ENCODE measurements at regions not wholly inside any gene's neighbourhood (a gene's known extent, or its start where the extent isn't known, plus 50 kb on each side); places are given as distances from the start of the nearest gene placed in this dataset.

- DNase-seq (ENCODE audit: low read depth, low spot score) (no peak), ATAC-seq (no peak)
- Histone ChIP-seq H3K4me2 (ENCODE audit: low read length) (no peak overlapping the region), H3K79me2 (ENCODE audit: insufficient read depth, low read length) (no peaks in the 10 kb centered on the region), H3K36me3 (ENCODE audit: control insufficient read depth in 1 of 2, insufficient read depth in 2 of 2, low read length in 2 of 2) (no peaks in the 10 kb centered on the region), H4K20me1 (ENCODE audit: insufficient read depth) (no peaks in the 10 kb centered on the region), H3K27me3 (ENCODE audit: insufficient read depth, low read length) (no peaks in the 10 kb centered on the region), H3K27ac (ENCODE audit: low read depth, low read length) (no peak overlapping the region), H3K4me1 (ENCODE audit: control insufficient read depth in 1 of 2, insufficient read depth in 2 of 2, low read length in 2 of 2) (no peaks in the 10 kb centered on the region), H3K9me2 (ENCODE audit: insufficient read depth) (no peaks in the 10 kb centered on the region), H3K4me3 (replicated peaks in 1 of 2; ENCODE audit: low read depth in 1 of 2, low read length in 2 of 2) (no peak overlapping the region), H2AFZ (ENCODE audit: low read depth, low read length, poor library complexity, severe bottlenecking) (no peak overlapping the region), H3K9me3 (ENCODE audit: control insufficient read depth in 1 of 2, insufficient read depth in 1 of 2, low read depth in 1 of 2, low read length in 2 of 2) (no peaks in the 10 kb centered on the region; a peak in 1 of 4 replicates), H3K9ac (ENCODE audit: low read length) (no peak overlapping the region)
- intact Hi-C loops (cut with micrococcal nuclease): no loop called here
- BruUV-seq (replicated peaks): no TSS peak
- RAD21 ChIA-PET (ENCODE audit: low non-redundant PET in 1 of 2, low total read pairs in 2 of 2, uncharacterized antibody in 2 of 2, unreplicated experiment in 2 of 2): no interaction called here
- TF ChIP-seq EZH2phosphoT487 (IDR thresholded peaks at IDR 0.05; ENCODE audit: borderline replicate concordance) (no peak), EZH2 (IDR thresholded peaks at IDR 0.05) (no peak), CEBPB (IDR thresholded peaks at IDR 0.05; ENCODE audit: low read depth) (no peak), RAD21 (IDR thresholded peaks at IDR 0.05; ENCODE audit: low read depth) (no peak), POLR2AphosphoS5 (IDR thresholded peaks at IDR 0.05; ENCODE audit: low read depth, low read length) (no peak), YY1 (IDR thresholded peaks at IDR 0.05; ENCODE audit: extremely low read depth, insufficient replicate concordance, low read depth, low read length) (no peak), ELF1 (IDR thresholded peaks at IDR 0.05; ENCODE audit: borderline replicate concordance, low read depth) (no peak), ZFX (IDR thresholded peaks at IDR 0.05) (no peak), ATF3 (IDR thresholded peaks at IDR 0.05) (no peak), EGR1 (IDR thresholded peaks at IDR 0.05; ENCODE audit: low read depth) (no peak), ZBTB33 (IDR thresholded peaks at IDR 0.05; ENCODE audit: extremely low read depth, insufficient replicate concordance, low read length) (no peak), POLR2A (IDR thresholded peaks at IDR 0.05; ENCODE audit: borderline replicate concordance, extremely low read depth, insufficient read depth, insufficient read length) (no peak), SIN3A (IDR thresholded peaks at IDR 0.05; ENCODE audit: low read depth) (no peak), FOSL1 (IDR thresholded peaks at IDR 0.05; ENCODE audit: low read depth) (no peak), ZNF274 (IDR thresholded peaks at IDR 0.05; ENCODE audit: low read depth, low read length) (no peak), REST (IDR thresholded peaks at IDR 0.05; ENCODE audit: low read depth) (no peak), CBX3 (IDR thresholded peaks at IDR 0.05; ENCODE audit: low read depth) (no peak), CTCF (IDR thresholded peaks at IDR 0.05 in 2 of 3, conservative IDR thresholded peaks at IDR 0.05 in 1 of 3; ENCODE audit: borderline replicate concordance in 1 of 3, insufficient read depth in 1 of 3, low read depth in 2 of 3, low read length in 2 of 3) (no peak)
- CTCF ChIA-PET: no interaction called here
- POLR2A ChIA-PET: no interaction called here
Observed at GRCh38 chr22:48599346-48599745, 1228.3 kb downstream of the BRD1 start.
